NB4 (cell line): ENCODE measurements at regions not wholly inside any gene's neighbourhood (a gene's known extent, or its start where the extent isn't known, plus 50 kb on each side); places are given as distances from the start of the nearest gene placed in this dataset.

Experiments used
- CTCF ChIP-seq: IDR thresholded peaks from one replicate; pipeline ENCODE4 v1.5.1; 2012; ENCODE audit warnings: low read depth, low read length
- MAX ChIP-seq: IDR thresholded peaks from 2 replicates; pipeline ENCODE4 v1.6.1; 2011; ENCODE audit warnings: low read depth, low read length

GRCh38 chr1:101290922-101291561, 54.2 kb downstream of the S1PR1 start:
- no peak for TF ChIP-seq CTCF
- no peak for TF ChIP-seq MAX
